ENCODE measurements at regions not wholly inside any gene's neighbourhood (a gene's known extent, or its start where the extent isn't known, plus 50 kb on each side); places are given as distances from the start of the nearest gene placed in this dataset.

DNA sequence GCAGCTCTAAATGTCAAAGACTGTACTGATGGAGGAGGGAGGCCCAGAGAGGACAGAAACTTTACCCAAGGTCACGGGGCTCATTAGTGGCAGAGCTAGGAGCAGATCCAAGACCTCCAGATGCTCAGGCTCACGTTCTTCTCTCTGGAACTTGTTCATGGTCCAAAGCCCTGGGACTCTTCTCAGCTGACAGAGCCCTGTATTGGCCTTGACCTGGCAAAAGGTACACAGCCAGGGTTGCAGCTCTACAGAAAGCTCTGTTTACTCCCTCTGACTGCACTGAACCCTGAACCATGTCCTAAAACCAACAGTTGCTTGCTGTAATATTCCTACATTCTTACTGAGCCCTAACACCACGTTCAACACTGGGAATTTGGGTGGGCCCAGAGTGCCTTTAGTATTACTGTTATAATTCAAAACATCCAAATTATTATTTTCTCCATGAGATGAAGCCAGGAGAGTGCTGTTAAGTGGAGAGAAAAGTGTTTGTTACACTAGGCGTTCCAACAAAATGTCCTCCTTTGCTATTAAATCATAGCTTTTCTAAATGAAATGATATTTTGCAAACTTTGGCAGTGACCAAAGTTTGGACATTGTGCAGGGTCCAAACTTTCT, 602.4 kb upstream of the CLINT1 start (continued):
- TF ChIP-seq, protein P1, sequence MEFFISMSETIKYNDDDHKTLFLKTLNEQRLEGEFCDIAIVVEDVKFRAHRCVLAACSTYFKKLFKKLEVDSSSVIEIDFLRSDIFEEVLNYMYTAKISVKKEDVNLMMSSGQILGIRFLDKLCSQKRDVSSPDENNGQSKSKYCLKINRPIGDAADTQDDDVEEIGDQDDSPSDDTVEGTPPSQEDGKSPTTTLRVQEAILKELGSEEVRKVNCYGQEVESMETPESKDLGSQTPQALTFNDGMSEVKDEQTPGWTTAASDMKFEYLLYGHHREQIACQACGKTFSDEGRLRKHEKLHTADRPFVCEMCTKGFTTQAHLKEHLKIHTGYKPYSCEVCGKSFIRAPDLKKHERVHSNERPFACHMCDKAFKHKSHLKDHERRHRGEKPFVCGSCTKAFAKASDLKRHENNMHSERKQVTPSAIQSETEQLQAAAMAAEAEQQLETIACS (CRISPR knock-in tag; IDR thresholded peaks at IDR 0.05), result no peak
- TF ChIP-seq, protein P2, sequence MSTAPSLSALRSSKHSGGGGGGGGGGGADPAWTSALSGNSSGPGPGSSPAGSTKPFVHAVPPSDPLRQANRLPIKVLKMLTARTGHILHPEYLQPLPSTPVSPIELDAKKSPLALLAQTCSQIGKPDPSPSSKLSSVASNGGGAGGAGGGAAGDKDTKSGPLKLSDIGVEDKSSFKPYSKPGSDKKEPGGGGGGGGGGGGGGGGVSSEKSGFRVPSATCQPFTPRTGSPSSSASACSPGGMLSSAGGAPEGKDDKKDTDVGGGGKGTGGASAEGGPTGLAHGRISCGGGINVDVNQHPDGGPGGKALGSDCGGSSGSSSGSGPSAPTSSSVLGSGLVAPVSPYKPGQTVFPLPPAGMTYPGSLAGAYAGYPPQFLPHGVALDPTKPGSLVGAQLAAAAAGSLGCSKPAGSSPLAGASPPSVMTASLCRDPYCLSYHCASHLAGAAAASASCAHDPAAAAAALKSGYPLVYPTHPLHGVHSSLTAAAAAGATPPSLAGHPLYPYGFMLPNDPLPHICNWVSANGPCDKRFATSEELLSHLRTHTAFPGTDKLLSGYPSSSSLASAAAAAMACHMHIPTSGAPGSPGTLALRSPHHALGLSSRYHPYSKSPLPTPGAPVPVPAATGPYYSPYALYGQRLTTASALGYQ (CRISPR knock-in tag; IDR thresholded peaks at IDR 0.05), result peak; percentile 88
- TF ChIP-seq, protein P3, sequence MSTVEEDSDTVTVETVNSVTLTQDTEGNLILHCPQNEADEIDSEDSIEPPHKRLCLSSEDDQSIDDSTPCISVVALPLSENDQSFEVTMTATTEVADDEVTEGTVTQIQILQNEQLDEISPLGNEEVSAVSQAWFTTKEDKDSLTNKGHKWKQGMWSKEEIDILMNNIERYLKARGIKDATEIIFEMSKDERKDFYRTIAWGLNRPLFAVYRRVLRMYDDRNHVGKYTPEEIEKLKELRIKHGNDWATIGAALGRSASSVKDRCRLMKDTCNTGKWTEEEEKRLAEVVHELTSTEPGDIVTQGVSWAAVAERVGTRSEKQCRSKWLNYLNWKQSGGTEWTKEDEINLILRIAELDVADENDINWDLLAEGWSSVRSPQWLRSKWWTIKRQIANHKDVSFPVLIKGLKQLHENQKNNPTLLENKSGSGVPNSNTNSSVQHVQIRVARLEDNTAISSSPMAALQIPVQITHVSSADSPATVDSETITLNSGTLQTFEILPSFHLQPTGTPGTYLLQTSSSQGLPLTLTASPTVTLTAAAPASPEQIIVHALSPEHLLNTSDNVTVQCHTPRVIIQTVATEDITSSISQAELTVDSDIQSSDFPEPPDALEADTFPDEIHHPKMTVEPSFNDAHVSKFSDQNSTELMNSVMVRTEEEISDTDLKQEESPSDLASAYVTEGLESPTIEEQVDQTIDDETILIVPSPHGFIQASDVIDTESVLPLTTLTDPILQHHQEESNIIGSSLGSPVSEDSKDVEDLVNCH (CRISPR knock-in tag; IDR thresholded peaks at IDR 0.05), result no peak
- no peak for TF ChIP-seq MLLT10 (CRISPR knock-in tag; IDR thresholded peaks at IDR 0.05)
- TF ChIP-seq ZNF274 (CRISPR knock-in tag; IDR thresholded peaks at IDR 0.05), result peak; percentile 60; the same call in 1 of the 2 replicates
- TF ChIP-seq EEA1 (CRISPR knock-in tag; IDR thresholded peaks at IDR 0.05; ENCODE audit: borderline replicate concordance), result no peak
- TF ChIP-seq KDM5A (IDR thresholded peaks at IDR 0.05; ENCODE audit: borderline replicate concordance, low read length), result no peak
- TF ChIP-seq, protein P4, sequence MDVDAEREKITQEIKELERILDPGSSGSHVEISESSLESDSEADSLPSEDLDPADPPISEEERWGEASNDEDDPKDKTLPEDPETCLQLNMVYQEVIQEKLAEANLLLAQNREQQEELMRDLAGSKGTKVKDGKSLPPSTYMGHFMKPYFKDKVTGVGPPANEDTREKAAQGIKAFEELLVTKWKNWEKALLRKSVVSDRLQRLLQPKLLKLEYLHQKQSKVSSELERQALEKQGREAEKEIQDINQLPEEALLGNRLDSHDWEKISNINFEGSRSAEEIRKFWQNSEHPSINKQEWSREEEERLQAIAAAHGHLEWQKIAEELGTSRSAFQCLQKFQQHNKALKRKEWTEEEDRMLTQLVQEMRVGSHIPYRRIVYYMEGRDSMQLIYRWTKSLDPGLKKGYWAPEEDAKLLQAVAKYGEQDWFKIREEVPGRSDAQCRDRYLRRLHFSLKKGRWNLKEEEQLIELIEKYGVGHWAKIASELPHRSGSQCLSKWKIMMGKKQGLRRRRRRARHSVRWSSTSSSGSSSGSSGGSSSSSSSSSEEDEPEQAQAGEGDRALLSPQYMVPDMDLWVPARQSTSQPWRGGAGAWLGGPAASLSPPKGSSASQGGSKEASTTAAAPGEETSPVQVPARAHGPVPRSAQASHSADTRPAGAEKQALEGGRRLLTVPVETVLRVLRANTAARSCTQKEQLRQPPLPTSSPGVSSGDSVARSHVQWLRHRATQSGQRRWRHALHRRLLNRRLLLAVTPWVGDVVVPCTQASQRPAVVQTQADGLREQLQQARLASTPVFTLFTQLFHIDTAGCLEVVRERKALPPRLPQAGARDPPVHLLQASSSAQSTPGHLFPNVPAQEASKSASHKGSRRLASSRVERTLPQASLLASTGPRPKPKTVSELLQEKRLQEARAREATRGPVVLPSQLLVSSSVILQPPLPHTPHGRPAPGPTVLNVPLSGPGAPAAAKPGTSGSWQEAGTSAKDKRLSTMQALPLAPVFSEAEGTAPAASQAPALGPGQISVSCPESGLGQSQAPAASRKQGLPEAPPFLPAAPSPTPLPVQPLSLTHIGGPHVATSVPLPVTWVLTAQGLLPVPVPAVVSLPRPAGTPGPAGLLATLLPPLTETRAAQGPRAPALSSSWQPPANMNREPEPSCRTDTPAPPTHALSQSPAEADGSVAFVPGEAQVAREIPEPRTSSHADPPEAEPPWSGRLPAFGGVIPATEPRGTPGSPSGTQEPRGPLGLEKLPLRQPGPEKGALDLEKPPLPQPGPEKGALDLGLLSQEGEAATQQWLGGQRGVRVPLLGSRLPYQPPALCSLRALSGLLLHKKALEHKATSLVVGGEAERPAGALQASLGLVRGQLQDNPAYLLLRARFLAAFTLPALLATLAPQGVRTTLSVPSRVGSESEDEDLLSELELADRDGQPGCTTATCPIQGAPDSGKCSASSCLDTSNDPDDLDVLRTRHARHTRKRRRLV (CRISPR knock-in tag; IDR thresholded peaks at IDR 0.05), result 0 out of 2 replicates have a peak, but pooled peaks have one; percentile 53
- TF ChIP-seq, protein P5, sequence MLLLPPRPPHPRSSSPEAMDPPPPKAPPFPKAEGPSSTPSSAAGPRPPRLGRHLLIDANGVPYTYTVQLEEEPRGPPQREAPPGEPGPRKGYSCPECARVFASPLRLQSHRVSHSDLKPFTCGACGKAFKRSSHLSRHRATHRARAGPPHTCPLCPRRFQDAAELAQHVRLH (CRISPR knock-in tag; IDR thresholded peaks at IDR 0.05; ENCODE audit: borderline replicate concordance, low read depth), result peak; percentile 90; the same call in 1 of the 2 replicates
